Activated naive CD8-positive, alpha-beta T cell treated with anti-CD3 and anti-CD28 coated beads, Interleukin-2, amount 10 ng/mL, durations not matched to agents 7 days and 5 days (primary cell): ENCODE measurements at regions not wholly inside any gene's neighbourhood (a gene's known extent, or its start where the extent isn't known, plus 50 kb on each side); places are given as distances from the start of the nearest gene placed in this dataset.

ENCODE experiments used
- ATAC-seq: fragments of 150-1000 bp; cut with Tn5 transposase; one replicate; pipeline ENCODE4 v1.10.0; 2021; ENCODE audit warnings: low read depth, moderate library complexity
- POLR2A ChIA-PET: fragments of 350-600 bp; sonication (Branson Sonifier 250); formaldehyde crosslinking; loops from one replicate; lab custom pipeline; 2021; ENCODE audit warnings: antibody characterized with exemption; lab: Charles Lee
- DNase-seq: peaks from one replicate; pipeline ENCODE4 v3.0.0; 2021
- H3K27ac Mint-ChIP-seq: one replicate; pipeline ENCODE4 v1.8.0; 2022; ENCODE audit warnings: mild to moderate bottlenecking, mixed read lengths
- H3K27me3 Mint-ChIP-seq: one replicate; pipeline ENCODE4 v1.8.0; 2022; ENCODE audit warnings: mild to moderate bottlenecking, moderate library complexity, mixed read lengths
- H3K36me3 Mint-ChIP-seq: one replicate; pipeline ENCODE4 v1.8.0; 2021; ENCODE audit warnings: mild to moderate bottlenecking, mixed read lengths
- H3K4me1 Mint-ChIP-seq: one replicate; pipeline ENCODE4 v1.8.0; 2021; ENCODE audit warnings: mixed read lengths
- H3K4me3 Mint-ChIP-seq: one replicate; pipeline ENCODE4 v1.8.0; 2022; ENCODE audit warnings: mild to moderate bottlenecking, moderate library complexity, mixed read lengths
- H3K9me3 Mint-ChIP-seq: one replicate; pipeline ENCODE4 v1.8.0; 2021; ENCODE audit warnings: mixed read lengths

- ATAC-seq = no peak
- POLR2A ChIA-PET = no interaction called here
- Mint-ChIP-seq H3K4me3 (no peak overlapping the region), H3K27me3 (no peaks in the 10 kb centered on the region), H3K9me3 (peaks cover 1% of the 10 kb centered on the region), H3K4me1 (no peaks in the 10 kb centered on the region), H3K27ac (no peak overlapping the region), H3K36me3 (no peaks in the 10 kb centered on the region)
- DNase-seq = no peak
Measured at GRCh38 chr4:27846951-27847350, 986.3 kb downstream of the STIM2 start.

DNA sequence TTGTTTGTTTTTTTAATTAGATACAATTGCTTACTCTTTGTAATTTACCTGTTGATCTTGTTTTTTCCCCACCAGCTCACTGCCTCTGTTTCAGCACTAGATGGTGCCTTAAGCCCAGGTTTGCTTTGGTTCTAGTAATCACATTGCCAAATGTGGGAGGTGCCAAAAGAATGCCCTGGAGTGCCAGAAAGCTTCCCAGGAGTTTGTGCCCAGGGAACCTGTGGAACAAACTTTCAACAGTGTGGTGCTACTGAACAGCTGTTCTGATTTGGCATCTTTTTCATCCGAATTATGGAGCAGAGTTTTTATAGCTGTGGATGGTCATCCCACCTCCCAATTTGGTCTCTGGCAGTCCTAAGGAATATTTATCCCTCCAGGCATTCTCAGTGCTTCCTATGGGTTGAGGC, 1000.7 kb downstream of the STIM2 start:
- DNase-seq (no peak), ATAC-seq (no peak)
- Mint-ChIP-seq H3K27ac (no peak overlapping the region), H3K4me3 (no peak overlapping the region), H3K36me3 (no peaks in the 10 kb centered on the region), H3K9me3 (no peaks in the 10 kb centered on the region), H3K27me3 (no peaks in the 10 kb centered on the region), H3K4me1 (no peaks in the 10 kb centered on the region)
- POLR2A ChIA-PET = no interaction called here

DNA sequence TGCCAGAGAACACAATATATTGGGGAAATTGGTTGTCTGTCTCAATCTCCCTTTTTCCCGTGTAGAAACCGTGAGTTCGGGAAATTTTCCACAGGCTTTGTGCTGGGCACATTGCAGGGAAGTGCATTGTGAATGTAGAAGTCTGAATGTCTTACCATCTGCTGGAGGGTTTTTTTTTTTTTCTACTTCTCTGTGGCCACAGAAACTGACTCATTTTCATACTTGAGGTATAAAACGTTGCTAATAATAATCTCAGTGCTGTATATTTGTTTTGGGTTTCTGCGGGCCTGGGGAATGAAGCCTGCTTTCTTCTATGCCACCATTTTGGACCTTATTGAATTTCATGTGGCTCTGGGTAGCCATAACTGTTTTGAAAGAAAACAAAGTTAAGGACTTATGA, 1001.2 kb downstream of the STIM2 start:
- Mint-ChIP-seq H3K9me3 (no peaks in the 10 kb centered on the region), H3K4me1 (no peaks in the 10 kb centered on the region), H3K27ac (no peak overlapping the region), H3K27me3 (no peaks in the 10 kb centered on the region), H3K36me3 (no peaks in the 10 kb centered on the region), H3K4me3 (no peak overlapping the region)
- ATAC-seq (no peak), DNase-seq (no peak)
- POLR2A ChIA-PET = no interaction called here

DNA sequence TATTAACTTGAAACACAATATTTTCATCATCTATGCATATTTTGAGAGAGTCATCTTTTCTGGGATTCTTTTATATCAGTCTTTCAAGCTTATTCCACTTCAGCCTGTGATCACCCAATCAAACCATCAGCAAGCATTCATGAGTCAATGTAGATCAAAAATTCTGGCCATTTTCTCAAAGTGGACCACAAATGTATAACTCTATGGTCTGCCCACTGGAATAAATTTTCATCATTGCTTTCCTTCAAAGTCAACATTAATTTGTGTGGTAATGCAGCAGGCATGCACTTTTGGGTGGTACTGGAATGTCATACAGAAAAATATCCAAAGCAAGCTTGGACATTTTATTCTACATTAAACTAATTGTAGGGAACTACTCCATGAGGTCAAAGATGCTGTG, 1013.0 kb downstream of the STIM2 start:
- Mint-ChIP-seq H3K36me3 (no peaks in the 10 kb centered on the region), H3K27ac (no peak overlapping the region), H3K27me3 (no peaks in the 10 kb centered on the region), H3K4me1 (no peaks in the 10 kb centered on the region), H3K4me3 (no peak overlapping the region), H3K9me3 (peaks cover 6% of the 10 kb centered on the region)
- DNase-seq (no peak), ATAC-seq (no peak)
- POLR2A ChIA-PET = no interaction called here

DNA sequence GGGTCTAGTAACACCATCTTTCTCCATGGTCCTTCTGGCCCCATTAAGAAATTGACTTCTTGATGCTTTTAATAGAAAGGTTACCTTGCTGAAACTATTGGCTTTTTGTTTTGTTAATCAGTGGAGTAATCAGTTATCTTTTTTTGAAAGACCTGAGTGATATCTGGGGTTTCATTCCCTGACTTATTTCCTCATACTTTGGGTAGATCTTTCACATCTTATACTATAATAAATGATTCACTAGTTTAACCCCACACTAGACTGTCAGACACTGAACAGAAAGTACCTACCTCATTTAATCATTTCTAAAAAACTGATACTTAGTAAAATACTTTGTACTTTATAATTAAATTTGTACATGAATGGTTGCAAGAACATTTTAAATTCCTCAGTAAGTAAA, 1021.1 kb downstream of the STIM2 start:
- no peak overlapping the region for H3K27ac Mint-ChIP-seq

DNA sequence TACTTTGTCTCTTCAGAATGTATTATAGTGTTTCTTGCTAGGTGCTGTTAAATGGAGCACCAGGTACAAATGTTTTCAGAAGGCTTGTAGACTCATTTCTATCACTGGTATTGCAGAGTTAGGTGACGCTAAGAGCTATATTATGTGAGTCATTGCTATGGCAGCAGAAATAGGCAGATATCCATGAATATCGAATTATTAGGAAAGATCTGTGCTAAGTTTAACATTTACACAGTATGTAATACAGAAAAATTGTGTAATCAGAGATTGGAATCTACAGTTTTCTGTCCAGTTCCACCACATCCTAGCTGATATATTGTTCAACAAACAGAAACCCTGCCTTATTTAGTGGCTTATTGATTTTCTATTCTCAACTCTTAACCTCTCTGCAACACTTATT, 1025.5 kb downstream of the STIM2 start:
- Mint-ChIP-seq H3K27me3 (no peaks in the 10 kb centered on the region), H3K27ac (no peak overlapping the region), H3K9me3 (peaks cover 2% of the 10 kb centered on the region), H3K4me3 (no peak overlapping the region), H3K4me1 (no peaks in the 10 kb centered on the region), H3K36me3 (no peaks in the 10 kb centered on the region)
- DNase-seq = no peak
- POLR2A ChIA-PET = no interaction called here
- ATAC-seq = no peak

More for the DNA sequence above, 1021.1 kb downstream of the STIM2 start:
- no peaks in the 10 kb centered on the region for H3K27me3 Mint-ChIP-seq
- H3K36me3 Mint-ChIP-seq = no peaks in the 10 kb centered on the region
- POLR2A ChIA-PET = no interaction called here
- ATAC-seq = no peak
- no peak for DNase-seq
- H3K9me3 Mint-ChIP-seq = peaks cover 3% of the 10 kb centered on the region
- H3K4me3 Mint-ChIP-seq = no peak overlapping the region
- H3K4me1 Mint-ChIP-seq = no peaks in the 10 kb centered on the region

DNA sequence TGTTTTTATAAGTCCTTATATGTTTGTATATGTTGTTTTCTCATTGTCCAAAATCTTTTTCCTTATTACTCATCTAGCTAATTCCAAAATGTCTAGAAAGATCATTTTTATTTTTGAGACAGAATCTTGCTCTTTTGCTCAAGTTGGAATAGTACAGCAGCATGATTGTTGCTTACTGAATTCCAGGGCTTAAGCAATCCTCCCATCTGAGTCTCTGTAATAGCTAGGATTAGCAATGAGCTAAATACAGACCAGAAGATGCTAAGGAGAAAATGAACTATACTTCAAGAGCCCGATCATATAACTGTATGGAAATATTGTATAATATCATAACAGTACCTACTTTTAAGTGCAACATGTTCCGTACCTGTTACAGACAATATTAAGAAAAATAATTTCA, 1027.0 kb downstream of the STIM2 start:
- no peak overlapping the region for H3K27ac Mint-ChIP-seq
- peaks cover 2% of the 10 kb centered on the region for H3K9me3 Mint-ChIP-seq
- H3K36me3 Mint-ChIP-seq = no peaks in the 10 kb centered on the region
- POLR2A ChIA-PET = no interaction called here
- no peak overlapping the region for H3K4me3 Mint-ChIP-seq
- ATAC-seq (no peak), DNase-seq (no peak)
- H3K4me1 Mint-ChIP-seq = no peaks in the 10 kb centered on the region
- H3K27me3 Mint-ChIP-seq = no peaks in the 10 kb centered on the region

- Mint-ChIP-seq H3K27ac (no peak overlapping the region), H3K36me3 (no peaks in the 10 kb centered on the region), H3K9me3 (peaks cover 2% of the 10 kb centered on the region), H3K27me3 (no peaks in the 10 kb centered on the region), H3K4me1 (no peaks in the 10 kb centered on the region), H3K4me3 (no peak overlapping the region)
- DNase-seq (no peak), ATAC-seq (no peak)
- POLR2A ChIA-PET = no interaction called here
Measured at GRCh38 chr4:27888505-27888904, 1027.9 kb downstream of the STIM2 start.

- H3K27ac Mint-ChIP-seq = no peak overlapping the region
- H3K36me3 Mint-ChIP-seq = no peaks in the 10 kb centered on the region
- ATAC-seq (no peak), DNase-seq (no peak)
- POLR2A ChIA-PET = no interaction called here
- H3K4me1 Mint-ChIP-seq = no peaks in the 10 kb centered on the region
- H3K27me3 Mint-ChIP-seq = no peaks in the 10 kb centered on the region
- no peak overlapping the region for H3K4me3 Mint-ChIP-seq
- H3K9me3 Mint-ChIP-seq = peaks cover 2% of the 10 kb centered on the region
Measured at GRCh38 chr4:27894951-27895350, 1034.3 kb downstream of the STIM2 start.

GRCh38 chr4:27908356-27908755, 1047.7 kb downstream of the STIM2 start:
- Mint-ChIP-seq H3K4me3 (no peak overlapping the region), H3K27ac (no peak overlapping the region), H3K4me1 (no peaks in the 10 kb centered on the region), H3K36me3 (no peaks in the 10 kb centered on the region), H3K9me3 (peaks cover 2% of the 10 kb centered on the region), H3K27me3 (no peaks in the 10 kb centered on the region)
- DNase-seq = no peak
- no peak for ATAC-seq
- POLR2A ChIA-PET = no interaction called here

- DNase-seq = no peak
- H3K9me3 Mint-ChIP-seq = peaks cover 2% of the 10 kb centered on the region
- no peak for ATAC-seq
- POLR2A ChIA-PET = no interaction called here
- no peaks in the 10 kb centered on the region for H3K27me3 Mint-ChIP-seq
- no peak overlapping the region for H3K27ac Mint-ChIP-seq
- H3K4me3 Mint-ChIP-seq = no peak overlapping the region
- no peaks in the 10 kb centered on the region for H3K4me1 Mint-ChIP-seq
- no peaks in the 10 kb centered on the region for H3K36me3 Mint-ChIP-seq
Measured at GRCh38 chr4:27910227-27910626, 1049.6 kb downstream of the STIM2 start.

DNA sequence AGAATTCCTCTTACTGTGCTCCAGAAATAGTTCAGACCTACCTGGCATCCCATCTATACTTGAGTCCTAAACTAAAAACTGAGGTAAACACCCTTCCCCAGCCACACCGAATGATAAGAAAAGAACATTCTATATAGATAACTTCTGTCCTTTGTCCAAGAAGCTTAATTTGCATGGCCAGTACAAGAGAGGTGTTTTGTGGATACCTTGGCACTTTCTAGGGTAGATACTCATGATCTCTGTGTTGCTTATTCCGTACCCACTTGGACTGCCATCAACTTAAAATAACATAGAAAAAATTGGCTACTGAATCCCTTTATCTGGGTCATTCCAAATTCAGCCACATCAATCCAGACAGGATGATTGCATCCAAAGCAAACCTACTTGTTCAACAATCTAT, 1050.4 kb downstream of the STIM2 start:
- no peaks in the 10 kb centered on the region for H3K36me3 Mint-ChIP-seq
- H3K9me3 Mint-ChIP-seq = peaks cover 2% of the 10 kb centered on the region
- ATAC-seq = no peak
- H3K27ac Mint-ChIP-seq = no peak overlapping the region
- no peaks in the 10 kb centered on the region for H3K27me3 Mint-ChIP-seq
- POLR2A ChIA-PET = no interaction called here
- H3K4me3 Mint-ChIP-seq = no peak overlapping the region
- H3K4me1 Mint-ChIP-seq = no peaks in the 10 kb centered on the region
- DNase-seq = no peak

- no peak for DNase-seq
- no peak overlapping the region for H3K4me3 Mint-ChIP-seq
- POLR2A ChIA-PET = no interaction called here
- no peak overlapping the region for H3K27ac Mint-ChIP-seq
- no peaks in the 10 kb centered on the region for H3K27me3 Mint-ChIP-seq
- no peaks in the 10 kb centered on the region for H3K36me3 Mint-ChIP-seq
- H3K4me1 Mint-ChIP-seq = no peaks in the 10 kb centered on the region
- no peak for ATAC-seq
- H3K9me3 Mint-ChIP-seq = peaks cover 2% of the 10 kb centered on the region
Measured at GRCh38 chr4:27913738-27914137, 1053.1 kb downstream of the STIM2 start.

GRCh38 chr4:27915822-27916221, 1055.2 kb downstream of the STIM2 start:
- ATAC-seq (no peak), DNase-seq (no peak)
- POLR2A ChIA-PET = no interaction called here
- Mint-ChIP-seq H3K4me1 (no peaks in the 10 kb centered on the region), H3K27ac (no peak overlapping the region), H3K36me3 (no peaks in the 10 kb centered on the region), H3K27me3 (no peaks in the 10 kb centered on the region), H3K4me3 (no peak overlapping the region), H3K9me3 (peaks cover 5% of the 10 kb centered on the region)
